ENCODE measurements at regions not wholly inside any gene's neighbourhood (a gene's known extent, or its start where the extent isn't known, plus 50 kb on each side); places are given as distances from the start of the nearest gene placed in this dataset.

DNA sequence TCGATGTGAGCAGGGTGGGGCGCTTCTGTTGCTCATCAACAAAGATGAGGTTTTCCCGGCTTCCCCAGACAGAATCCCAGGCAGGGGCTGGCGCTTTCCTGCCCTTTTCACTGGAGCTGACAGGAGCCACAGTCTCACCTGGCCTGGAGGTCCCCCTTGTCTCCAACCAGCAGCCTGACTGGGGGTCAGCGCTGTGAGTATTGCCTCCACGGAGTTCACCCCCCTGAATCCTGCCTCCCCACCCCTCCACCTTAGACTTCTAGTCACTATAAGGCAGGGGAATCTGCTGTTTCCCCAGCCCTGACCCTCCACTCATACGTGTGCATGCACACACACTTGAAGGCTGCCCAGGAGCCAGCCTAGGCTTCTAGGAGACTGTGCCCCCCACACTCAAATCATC lies 58.8 kb upstream of the LYVE1 start:
- TF ChIP-seq, protein P1, sequence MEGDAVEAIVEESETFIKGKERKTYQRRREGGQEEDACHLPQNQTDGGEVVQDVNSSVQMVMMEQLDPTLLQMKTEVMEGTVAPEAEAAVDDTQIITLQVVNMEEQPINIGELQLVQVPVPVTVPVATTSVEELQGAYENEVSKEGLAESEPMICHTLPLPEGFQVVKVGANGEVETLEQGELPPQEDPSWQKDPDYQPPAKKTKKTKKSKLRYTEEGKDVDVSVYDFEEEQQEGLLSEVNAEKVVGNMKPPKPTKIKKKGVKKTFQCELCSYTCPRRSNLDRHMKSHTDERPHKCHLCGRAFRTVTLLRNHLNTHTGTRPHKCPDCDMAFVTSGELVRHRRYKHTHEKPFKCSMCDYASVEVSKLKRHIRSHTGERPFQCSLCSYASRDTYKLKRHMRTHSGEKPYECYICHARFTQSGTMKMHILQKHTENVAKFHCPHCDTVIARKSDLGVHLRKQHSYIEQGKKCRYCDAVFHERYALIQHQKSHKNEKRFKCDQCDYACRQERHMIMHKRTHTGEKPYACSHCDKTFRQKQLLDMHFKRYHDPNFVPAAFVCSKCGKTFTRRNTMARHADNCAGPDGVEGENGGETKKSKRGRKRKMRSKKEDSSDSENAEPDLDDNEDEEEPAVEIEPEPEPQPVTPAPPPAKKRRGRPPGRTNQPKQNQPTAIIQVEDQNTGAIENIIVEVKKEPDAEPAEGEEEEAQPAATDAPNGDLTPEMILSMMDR (IDR thresholded peaks at IDR 0.05), result no peak
- TF ChIP-seq POLR2A (IDR thresholded peaks at IDR 0.05), result no peak

Measured in Peyer's patch (tissue), 4 donors.